Ovary (tissue), 3 donors: ENCODE measurements at regions not wholly inside any gene's neighbourhood (a gene's known extent, or its start where the extent isn't known, plus 50 kb on each side); places are given as distances from the start of the nearest gene placed in this dataset.

Experiments used
- CTCF ChIP-seq, 3 donors: fragments of 450-650 bp in 2 of 3; fragments of 200-600 bp in 1 of 3; IDR thresholded peaks; one replicate each; pipeline versions ENCODE4 v1.5.1 to v1.8.0; 2016 to 2022; ENCODE audit warnings: antibody characterized with exemption in 3 of 3, mild to moderate bottlenecking in 1 of 3
- EP300 ChIP-seq: sonication (generic); formaldehyde crosslinking; IDR thresholded peaks from one replicate; pipeline ENCODE4 v1.6.1; 2017; ENCODE audit warnings: antibody characterized with exemption
- POLR2A ChIP-seq: fragments of 450-650 bp; IDR thresholded peaks from one replicate; pipeline ENCODE4 v1.6.1; 2017; ENCODE audit warnings: antibody characterized with exemption, mild to moderate bottlenecking, moderate library complexity
- donor health status: DM: no; HTN: no; CAD: no.

GRCh38 chr14:54050759-54051158, 94.1 kb upstream of the BMP4 start:
- TF ChIP-seq POLR2A (no peak), CTCF (IDR thresholded peaks at IDR 0.05) (no peak), EP300 (no peak)
